ENCODE measurements at regions not wholly inside any gene's neighbourhood (a gene's known extent, or its start where the extent isn't known, plus 50 kb on each side); places are given as distances from the start of the nearest gene placed in this dataset.

- TF ChIP-seq CTCF (IDR thresholded peaks at IDR 0.05; ENCODE audit: low read depth, low read length, missing control alignments) = no peak
- no peak overlapping the region for H3K4me3 ChIP-seq (ENCODE audit: low read depth, low read length)
- DNase-seq (ENCODE audit: low read depth) = no peak
Measured at GRCh38 chr2:84373391-84373790, 85.7 kb downstream of the SUCLG1 start.

GRCh38 chr2:84362541-84362940 lies 96.5 kb downstream of the SUCLG1 start:
- no peak for TF ChIP-seq CTCF (IDR thresholded peaks at IDR 0.05; ENCODE audit: low read depth, low read length, missing control alignments)
- H3K4me3 ChIP-seq (ENCODE audit: low read depth, low read length) = no peak overlapping the region
- DNase-seq (ENCODE audit: low read depth) = no peak

DNA sequence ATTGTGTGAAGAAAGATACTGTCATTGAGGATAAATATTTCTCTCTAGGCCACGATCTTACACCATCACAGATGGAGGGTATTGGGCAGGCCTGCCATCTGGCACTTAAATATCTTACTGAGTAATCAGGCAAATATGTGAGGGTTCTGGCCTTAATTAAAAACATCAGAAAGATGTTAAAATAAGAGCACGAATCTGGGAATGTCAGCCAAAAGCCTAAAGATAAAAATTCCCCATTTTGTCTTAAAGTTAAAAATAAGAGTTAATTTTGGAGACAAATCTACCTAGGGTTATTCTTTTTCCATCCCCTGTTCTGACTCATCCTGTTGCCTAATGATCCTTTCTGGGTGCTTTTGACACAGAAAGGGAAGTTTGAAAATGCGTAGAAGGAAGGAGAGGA lies 121.0 kb downstream of the SUCLG1 start:
- no peak overlapping the region for H3K4me3 ChIP-seq (ENCODE audit: low read depth, low read length)
- DNase-seq (ENCODE audit: low read depth) = no peak
- no peak for TF ChIP-seq CTCF (IDR thresholded peaks at IDR 0.05; ENCODE audit: low read depth, low read length, missing control alignments)

- TF ChIP-seq CTCF (IDR thresholded peaks at IDR 0.05; ENCODE audit: low read depth, low read length, missing control alignments) = no peak
- DNase-seq (ENCODE audit: low read depth) = no peak
Measured at GRCh38 chr2:84327645-84328249, 131.3 kb downstream of the SUCLG1 start.

GRCh38 chr2:84326831-84327432 lies 132.1 kb downstream of the SUCLG1 start:
- DNase-seq (ENCODE audit: low read depth) = no peak
- H3K4me3 ChIP-seq (ENCODE audit: low read depth, low read length) = no peak overlapping the region
- no peak for TF ChIP-seq CTCF (IDR thresholded peaks at IDR 0.05; ENCODE audit: low read depth, low read length, missing control alignments)

More at GRCh38 chr2:84327645-84328249, 131.3 kb downstream of the SUCLG1 start:
- H3K4me3 ChIP-seq (ENCODE audit: low read depth, low read length) = no peak overlapping the region

- TF ChIP-seq CTCF (IDR thresholded peaks at IDR 0.05; ENCODE audit: low read depth, low read length, missing control alignments) = no peak
- H3K4me3 ChIP-seq (ENCODE audit: low read depth, low read length) = no peak overlapping the region
- no peak for DNase-seq (ENCODE audit: low read depth)
Measured at GRCh38 chr2:84323890-84324289, 135.2 kb downstream of the SUCLG1 start.

- TF ChIP-seq CTCF (IDR thresholded peaks at IDR 0.05; ENCODE audit: low read depth, low read length, missing control alignments) = no peak
- no peak for DNase-seq (ENCODE audit: low read depth)
- no peak overlapping the region for H3K4me3 ChIP-seq (ENCODE audit: low read depth, low read length)
Measured at GRCh38 chr2:84320940-84321339, 138.1 kb downstream of the SUCLG1 start.
